ENCODE measurements at regions not wholly inside any gene's neighbourhood (a gene's known extent, or its start where the extent isn't known, plus 50 kb on each side); places are given as distances from the start of the nearest gene placed in this dataset.
"Not testable (repeated sequence)": the region's sequence is repeated elsewhere in the genome, so short reads cannot be mapped to it uniquely, and the experiment has no call there.

GRCh38 chr11:92168936-92169335 is 55.7 kb upstream of the FAT3 start:
- DNase-seq = no peak

DNA sequence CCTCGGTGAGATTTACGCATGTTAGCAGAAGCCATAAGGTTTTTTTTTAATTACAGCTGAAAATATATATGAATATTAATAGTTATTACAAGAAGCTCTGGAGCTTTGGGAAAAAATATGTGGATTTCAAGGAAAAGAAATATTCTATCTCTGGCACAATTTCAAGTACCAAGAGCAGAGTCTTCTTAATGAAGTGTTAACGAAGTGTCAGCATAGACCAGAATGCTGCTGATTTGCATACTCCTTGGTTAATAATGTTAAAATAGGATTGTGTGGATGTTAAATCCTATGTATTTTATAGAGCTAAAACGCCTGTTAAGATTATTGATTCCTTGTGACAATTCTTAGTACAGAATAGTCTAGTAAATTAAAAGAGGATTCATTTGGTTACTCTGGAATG is 57.0 kb upstream of the FAT3 start:
- no peak for DNase-seq

- DNase-seq = no peak
Observed at GRCh38 chr11:92166335-92166734, 58.3 kb upstream of the FAT3 start.

DNA sequence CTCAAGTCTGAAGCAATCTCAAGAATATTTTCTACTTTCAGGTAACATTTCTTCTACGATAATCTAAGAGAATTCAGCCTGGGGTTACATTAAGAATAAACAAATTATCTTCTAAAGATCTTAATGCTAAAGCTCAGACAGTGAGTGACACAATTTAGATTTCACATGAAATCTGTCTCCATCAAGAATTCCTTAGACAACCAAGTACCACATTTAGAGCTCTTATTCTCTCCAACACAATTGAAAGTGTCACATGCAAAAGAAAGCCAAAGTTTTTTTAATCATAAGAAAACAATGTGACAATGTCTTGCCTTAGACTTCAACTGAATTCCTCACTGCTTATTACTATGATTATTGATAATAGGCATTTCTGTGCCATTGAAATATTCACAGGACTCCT is 60.7 kb upstream of the FAT3 start:
- no peak for DNase-seq

DNA sequence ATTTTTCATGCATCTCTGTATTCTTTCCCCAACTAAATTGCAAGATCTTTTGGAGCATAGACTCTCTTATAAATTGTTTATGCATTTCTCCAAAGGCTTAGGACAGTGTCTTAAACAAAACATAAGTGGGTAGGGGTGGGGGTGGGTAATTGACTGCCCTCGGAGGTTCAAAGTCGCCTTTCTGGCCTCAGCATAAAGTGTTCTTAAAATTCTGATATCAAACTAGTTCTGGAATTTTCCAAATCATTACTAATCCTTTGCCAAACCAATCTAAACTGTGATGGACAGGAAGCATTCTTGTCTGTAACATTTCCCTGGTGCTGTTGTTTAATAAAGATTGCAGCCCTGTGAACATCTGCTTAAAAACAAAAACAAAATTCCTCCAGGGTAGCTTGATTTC is 61.8 kb upstream of the FAT3 start:
- DNase-seq = no peak

DNA sequence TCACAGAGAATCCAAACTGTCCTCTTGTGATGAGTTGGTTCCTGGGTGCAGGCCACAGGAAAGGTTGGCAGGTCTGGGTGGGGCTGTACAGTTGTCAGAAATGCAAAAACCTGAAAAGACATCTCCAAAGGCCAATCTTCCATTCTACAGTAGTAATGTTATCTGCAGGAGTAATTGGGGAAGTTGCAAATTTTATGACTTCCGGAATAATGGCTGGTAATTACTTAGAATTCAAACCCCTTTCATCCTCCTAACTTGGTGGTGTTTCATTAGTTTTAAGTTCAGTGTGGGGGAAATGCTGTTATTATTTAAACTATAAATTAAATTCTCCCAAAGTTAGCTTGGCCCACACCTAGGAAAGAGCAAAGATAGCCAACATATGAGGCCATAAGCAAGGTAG is 64.7 kb upstream of the FAT3 start:
- DNase-seq = no peak

- not testable (repeated sequence) for DNase-seq
Observed at GRCh38 chr11:92157390-92157789, 67.2 kb upstream of the FAT3 start.

DNA sequence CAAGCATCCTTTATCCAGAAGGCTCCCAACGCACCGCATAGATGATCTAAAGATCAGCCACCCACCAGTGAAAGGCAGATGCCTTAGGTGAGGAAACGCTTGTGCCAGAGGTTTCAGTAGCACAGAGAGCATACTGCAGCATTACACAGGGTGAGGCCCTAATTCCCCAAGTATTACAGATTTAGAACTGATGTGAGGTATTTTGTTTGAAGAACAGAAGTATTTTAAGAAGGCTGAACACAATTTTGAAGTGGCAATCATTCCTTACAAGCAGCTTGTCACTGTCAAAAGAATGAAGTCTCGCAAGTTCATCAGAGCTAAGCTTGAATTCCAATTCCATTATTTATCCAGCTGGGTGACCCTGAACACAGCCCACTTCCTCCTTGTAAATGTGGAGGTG is 70.0 kb upstream of the FAT3 start:
- no peak for DNase-seq

DNA sequence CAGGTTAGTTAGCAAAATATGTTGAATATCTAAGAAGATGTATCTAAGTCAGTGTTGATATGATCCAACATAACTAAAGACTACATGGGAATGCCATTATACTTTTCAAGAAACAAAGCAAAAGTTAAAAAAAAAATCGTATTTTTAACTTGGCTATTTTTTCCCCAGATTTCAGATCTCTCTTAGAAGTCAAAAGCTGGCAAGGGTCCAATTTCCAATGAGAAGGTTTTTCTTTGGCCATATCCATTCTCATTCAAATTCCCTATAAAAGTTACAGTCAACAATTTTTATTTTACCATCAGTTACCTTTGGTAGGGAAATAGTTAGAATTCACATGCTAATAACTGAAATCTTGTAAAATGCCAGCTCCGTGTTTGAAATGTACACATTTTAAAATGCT is 70.5 kb upstream of the FAT3 start:
- DNase-seq = no peak

- no peak for DNase-seq
Observed at GRCh38 chr11:92153542-92153941, 71.1 kb upstream of the FAT3 start.

GRCh38 chr11:92152245-92152644 is 72.4 kb upstream of the FAT3 start:
- no peak for DNase-seq

DNA sequence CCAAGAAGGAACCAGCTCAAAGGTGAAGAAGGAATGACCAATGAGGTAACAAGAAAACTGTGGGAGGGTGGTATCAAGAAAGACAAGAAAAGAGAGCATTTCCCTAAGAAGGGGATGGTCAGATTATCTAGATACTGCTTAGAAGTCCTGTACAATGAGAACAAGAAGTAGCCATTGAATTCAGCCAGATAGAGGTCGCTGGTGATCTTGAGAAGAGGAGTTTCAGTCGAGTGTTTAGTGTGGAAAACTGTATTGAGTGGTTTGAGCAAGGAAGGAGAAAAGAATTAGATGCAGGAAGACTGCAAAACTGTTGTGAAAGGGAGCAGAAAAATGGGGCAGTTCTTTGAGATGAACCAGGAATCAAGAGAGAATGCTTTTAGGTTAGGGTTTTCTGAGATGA is 74.6 kb upstream of the FAT3 start:
- no peak for DNase-seq

- DNase-seq = no peak
Observed at GRCh38 chr11:92141725-92142124, 82.9 kb upstream of the FAT3 start.

DNA sequence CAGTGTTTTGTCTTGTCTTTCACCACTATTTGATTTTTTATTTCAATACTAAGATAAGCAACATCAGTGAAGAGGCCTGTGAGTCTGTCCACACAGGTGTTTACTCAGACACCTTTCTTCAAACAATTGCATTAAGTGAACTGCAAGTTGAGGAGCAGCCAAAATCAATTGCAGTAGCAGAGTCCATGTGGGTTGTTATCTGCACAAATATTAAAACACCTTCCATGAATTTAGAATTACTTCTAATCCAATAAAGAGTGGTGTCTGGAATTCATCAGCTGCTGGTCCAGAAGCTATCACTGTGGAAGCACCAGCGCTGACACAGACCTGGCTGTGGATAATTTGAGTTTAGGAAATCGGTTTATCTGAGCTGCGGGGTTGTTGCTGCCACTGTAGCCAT is 83.5 kb upstream of the FAT3 start:
- DNase-seq = no peak

DNA sequence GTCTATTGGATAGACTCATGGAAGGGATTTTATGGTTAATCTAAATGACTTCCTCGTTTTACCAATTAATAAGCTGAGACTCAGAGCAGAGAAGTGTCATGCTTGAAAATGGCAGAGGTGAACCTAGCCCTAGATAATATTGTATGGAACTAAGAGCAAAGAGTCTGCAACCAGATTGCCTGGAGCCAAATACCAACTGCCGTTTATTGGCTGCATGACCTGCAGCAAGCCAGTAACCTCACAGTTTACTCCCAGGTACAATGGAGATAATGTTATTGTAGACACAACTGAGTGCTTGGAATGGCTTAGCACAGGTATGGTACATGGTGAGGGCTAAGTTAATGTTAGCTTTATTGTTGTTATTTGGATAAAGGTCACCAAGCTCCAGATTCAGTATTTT is 84.6 kb upstream of the FAT3 start:
- DNase-seq = no peak

DNA sequence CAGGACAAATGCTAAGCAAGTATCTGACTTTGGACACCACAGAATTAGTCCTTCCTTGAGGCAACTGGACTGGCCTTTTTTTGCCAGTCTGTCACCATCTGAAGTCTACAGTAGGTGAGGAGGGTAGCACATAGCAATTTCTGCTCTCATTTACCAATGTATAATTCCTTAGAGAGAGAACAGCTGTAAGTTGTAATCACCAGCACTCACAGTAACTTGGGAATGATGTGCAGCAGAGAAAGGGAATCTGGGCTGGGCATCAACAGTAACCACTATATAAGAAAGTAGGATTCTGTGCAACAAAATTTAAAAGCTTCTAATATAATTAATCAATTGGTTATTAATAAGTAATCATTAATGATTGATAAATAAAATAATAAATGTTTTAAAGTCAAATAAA is 86.3 kb upstream of the FAT3 start:
- DNase-seq = no peak

- DNase-seq = no peak
Observed at GRCh38 chr11:92137747-92138146, 86.9 kb upstream of the FAT3 start.

- DNase-seq = no peak
Observed at GRCh38 chr11:92136797-92137196, 87.8 kb upstream of the FAT3 start.

GRCh38 chr11:92131289-92131865 is 93.2 kb upstream of the FAT3 start:
- DNase-seq = no peak

DNA sequence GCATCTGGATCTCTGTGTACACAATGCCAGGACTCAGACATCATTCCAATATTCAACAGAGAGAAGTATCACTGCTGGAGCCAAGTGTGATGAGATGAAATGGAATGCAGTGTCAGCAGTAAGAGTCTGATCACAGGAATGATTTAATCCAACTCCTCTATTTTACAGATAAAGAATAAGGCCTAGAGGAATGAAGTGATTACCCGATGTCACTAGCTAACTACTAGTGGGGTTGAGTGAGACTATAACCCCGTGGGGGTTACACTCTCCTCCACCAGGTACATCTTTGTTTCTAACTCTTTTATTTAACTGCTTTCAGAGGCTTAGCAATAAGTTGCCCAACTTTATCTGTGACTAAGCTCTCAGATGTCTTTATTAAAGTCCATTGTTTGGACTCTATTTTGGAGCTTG is 94.2 kb upstream of the FAT3 start:
- no peak for DNase-seq

DNA sequence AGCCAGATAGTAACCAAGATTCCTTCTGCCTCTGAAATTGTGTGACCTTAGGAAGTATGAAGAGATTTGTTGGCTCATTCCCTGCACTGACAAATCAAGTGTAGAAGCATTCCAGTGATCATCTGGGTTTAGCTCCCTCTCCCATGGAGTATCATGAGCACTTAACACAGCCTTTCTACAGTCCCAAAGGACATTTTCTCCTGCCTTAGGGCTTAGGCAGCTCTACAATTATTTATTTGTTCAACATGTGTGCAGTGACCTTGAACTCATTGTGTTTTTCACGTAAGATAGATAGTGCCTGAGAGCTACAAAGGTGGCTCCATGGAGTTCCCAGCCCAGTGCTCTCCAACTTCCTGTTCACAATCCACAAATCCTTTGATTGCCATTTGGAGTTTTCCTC is 94.8 kb upstream of the FAT3 start:
- DNase-seq = no peak

DNA sequence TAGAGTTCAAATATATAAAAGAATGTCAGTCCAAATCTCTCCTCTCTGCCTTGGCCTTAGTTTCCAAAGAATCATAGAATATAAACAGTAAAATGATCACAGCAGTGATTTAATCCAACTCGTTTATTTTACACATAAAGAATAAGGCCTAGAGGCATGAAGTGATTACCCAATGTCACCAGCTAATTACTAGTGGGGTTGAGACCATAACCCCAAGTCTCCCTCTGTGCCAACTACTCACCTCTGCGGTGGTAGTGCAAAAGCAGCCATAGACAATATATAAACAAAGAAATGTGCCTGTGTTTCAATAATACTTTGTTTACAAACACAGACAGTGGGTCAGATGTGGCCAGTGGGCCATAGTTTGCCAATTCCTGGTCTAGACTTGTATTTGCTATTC is 96.6 kb upstream of the FAT3 start:
- DNase-seq = no peak

- no peak for DNase-seq
Observed at GRCh38 chr11:92125321-92125720, 99.3 kb upstream of the FAT3 start.

DNA sequence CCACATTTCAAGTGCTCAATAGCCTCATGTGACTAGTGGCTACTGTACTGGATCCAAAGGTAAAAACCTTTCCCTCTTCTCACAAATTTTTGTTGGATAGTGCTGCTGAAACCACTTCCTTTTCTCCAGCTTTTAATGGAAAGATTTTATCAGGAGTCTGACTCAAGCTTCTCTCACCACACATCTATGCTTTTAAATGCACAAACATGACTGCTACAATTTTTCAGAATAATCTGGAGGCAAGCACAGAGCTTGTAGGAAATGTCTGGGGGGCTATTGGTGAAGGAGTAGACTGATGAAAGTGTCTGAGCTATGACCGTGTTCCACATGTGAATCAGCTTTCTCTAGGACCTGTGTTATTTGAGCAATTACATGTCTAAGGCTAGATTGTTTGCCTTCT is 101.1 kb upstream of the FAT3 start:
- DNase-seq = no peak

DNA sequence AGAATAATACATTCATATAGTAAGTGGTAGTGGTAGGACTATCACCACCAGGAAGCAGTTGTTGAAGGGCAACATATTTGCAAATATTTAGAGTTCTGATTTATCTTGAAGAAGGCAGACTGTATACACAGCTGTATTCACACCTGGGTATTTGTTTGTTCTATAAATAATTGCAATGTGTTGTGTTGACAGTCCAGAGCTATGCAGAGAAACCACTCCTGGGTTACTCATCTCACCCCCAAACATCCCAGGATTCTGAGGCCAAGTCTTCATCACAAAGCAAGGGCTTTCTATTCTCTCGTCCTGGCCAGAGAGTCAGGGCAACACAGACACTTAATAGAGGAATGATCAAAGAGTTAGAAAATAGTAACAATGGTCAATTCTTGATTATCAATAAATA is 102.1 kb upstream of the FAT3 start:
- DNase-seq = no peak

- no peak for DNase-seq
Observed at GRCh38 chr11:92111287-92111686, 113.3 kb upstream of the FAT3 start.
